Liver (tissue), 8 donors: ENCODE measurements at regions not wholly inside any gene's neighbourhood (a gene's known extent, or its start where the extent isn't known, plus 50 kb on each side); places are given as distances from the start of the nearest gene placed in this dataset.

ENCODE experiments used
- DNase-seq: peaks from one replicate; pipeline ENCODE4 v3.0.0-alpha.2; 2017; ENCODE audit warnings: low spot score
- H3K27ac ChIP-seq, 2 donors: one replicate each; pipeline ENCODE4 v1.7.0; 2013; ENCODE audit warnings: inconsistent platforms in 2 of 2, low read length in 2 of 2, control low read depth in 1 of 2, low read depth in 1 of 2, mild to moderate bottlenecking in 1 of 2
- H3K27me3 ChIP-seq, 4 donors: one replicate each; pipeline versions ENCODE4 v1.6.1 to v1.7.0; 2013; ENCODE audit warnings: low read length in 3 of 4, inconsistent platforms in 1 of 4, mild to moderate bottlenecking in 1 of 4, moderate library complexity in 1 of 4; ENCODE audit not compliant: control insufficient read depth in 4 of 4, insufficient read depth in 4 of 4
- H3K36me3 ChIP-seq, 4 donors: one replicate each; pipeline versions ENCODE4 v1.6.1 to v1.7.0; 2013; ENCODE audit warnings: low read length in 3 of 4, mild to moderate bottlenecking in 3 of 4, low read depth in 1 of 4, moderate library complexity in 1 of 4; ENCODE audit not compliant: control insufficient read depth in 4 of 4, insufficient read depth in 3 of 4
- H3K4me1 ChIP-seq, 4 donors: one replicate each; pipeline versions ENCODE4 v1.6.1 to v1.7.0; 2013; ENCODE audit warnings: low read length in 3 of 4, mild to moderate bottlenecking in 3 of 4, moderate library complexity in 1 of 4; ENCODE audit not compliant: control insufficient read depth in 4 of 4, insufficient read depth in 4 of 4
- H3K4me3 ChIP-seq, 3 donors: one replicate each; pipeline versions ENCODE4 v1.6.1 to v1.7.0; 2013; ENCODE audit warnings: low read length in 3 of 3, control low read depth in 1 of 3, low read depth in 1 of 3, mild to moderate bottlenecking in 1 of 3
- H3K9ac ChIP-seq, 2 donors: one replicate each; pipeline ENCODE4 v1.7.0; 2013; ENCODE audit warnings: low read length in 2 of 2, mild to moderate bottlenecking in 2 of 2, moderate library complexity in 2 of 2, control low read depth in 1 of 2, low read depth in 1 of 2
- H3K9me3 ChIP-seq, 4 donors: one replicate each; pipeline versions ENCODE4 v1.6.1 to v1.7.0; 2013; ENCODE audit warnings: low read length in 3 of 4; ENCODE audit not compliant: control insufficient read depth in 4 of 4
- EGR1 ChIP-seq, 2 donors: IDR thresholded peaks; 2 replicates each; pipeline ENCODE4 v1.6.1; 2016 to 2018; ENCODE audit warnings: antibody characterized with exemption in 2 of 2, low read depth in 2 of 2
- FOXA1 ChIP-seq: IDR thresholded peaks from 2 replicates; pipeline ENCODE4 v1.6.1; 2016; ENCODE audit warnings: antibody characterized with exemption
- FOXA2 ChIP-seq: IDR thresholded peaks from 2 replicates; pipeline ENCODE4 v1.6.1; 2016; ENCODE audit warnings: antibody characterized with exemption
- GABPA ChIP-seq, 2 donors: IDR thresholded peaks in 1 of 2; conservative IDR thresholded peaks in 1 of 2; 2 replicates each; pipeline ENCODE4 v1.6.1; 2016; ENCODE audit warnings: antibody characterized with exemption in 2 of 2, mild to moderate bottlenecking in 1 of 2, moderate library complexity in 1 of 2
- HNF4A ChIP-seq, 2 donors: conservative IDR thresholded peaks; 2 replicates each; pipeline ENCODE4 v1.6.1; 2016; ENCODE audit warnings: antibody characterized with exemption in 2 of 2, mild to moderate bottlenecking in 2 of 2
- HNF4G ChIP-seq: IDR thresholded peaks from 2 replicates; pipeline ENCODE4 v1.6.1; 2016; ENCODE audit warnings: antibody characterized with exemption
- JUND ChIP-seq, 2 donors: IDR thresholded peaks; 2 replicates each; pipeline ENCODE4 v1.6.1; 2016; ENCODE audit warnings: antibody characterized with exemption in 2 of 2
- NR2F2 ChIP-seq: IDR thresholded peaks from 2 replicates; pipeline ENCODE4 v1.6.1; 2016; ENCODE audit warnings: antibody characterized with exemption
- RAD21 ChIP-seq, 2 donors: IDR thresholded peaks; 2 replicates each; pipeline ENCODE4 v1.6.1; 2016; ENCODE audit warnings: antibody characterized with exemption in 2 of 2, mild to moderate bottlenecking in 2 of 2
- RXRA ChIP-seq, 2 donors: IDR thresholded peaks; 2 replicates each; pipeline ENCODE4 v1.6.1; 2017 to 2018; ENCODE audit warnings: antibody characterized with exemption in 2 of 2, mild to moderate bottlenecking in 1 of 2
- SP1 ChIP-seq: IDR thresholded peaks from 2 replicates; pipeline ENCODE4 v1.6.1; 2018; ENCODE audit warnings: antibody characterized with exemption, mild to moderate bottlenecking
- TAF1 ChIP-seq: conservative IDR thresholded peaks from 2 replicates; pipeline ENCODE4 v1.6.1; 2016; ENCODE audit warnings: antibody characterized with exemption, mild to moderate bottlenecking
- YY1 ChIP-seq: IDR thresholded peaks from 2 replicates; pipeline ENCODE4 v1.6.1; 2016; ENCODE audit warnings: antibody characterized with exemption, mild to moderate bottlenecking
- WGBS: extraction: QIAGEN DNeasy Blood & Tissue Kit; methylation state at CpG from one replicate; pipeline ENCODE4 v1.1.7; 2013; 5-methylcytosine and 5-hydroxymethylcytosine counted together
- TF ChIP-seq, protein P1 (sequence below): IDR thresholded peaks from 2 replicates; pipeline ENCODE4 v1.6.1; 2016; ENCODE audit warnings: antibody characterized with exemption
- TF ChIP-seq, protein P2 (sequence below): IDR thresholded peaks from 2 replicates; pipeline ENCODE4 v1.6.1; 2016; ENCODE audit warnings: antibody characterized with exemption
- TF ChIP-seq, protein P3 (sequence below): IDR thresholded peaks from 2 replicates; pipeline ENCODE4 v1.6.1; 2016; ENCODE audit warnings: antibody characterized with exemption
- TF ChIP-seq, protein P4 (sequence below): IDR thresholded peaks from 2 replicates; pipeline ENCODE4 v1.6.1; 2016; ENCODE audit warnings: antibody characterized with exemption, mild to moderate bottlenecking
- TF ChIP-seq, protein P5 (sequence below): fragments of 150-350 bp; IDR thresholded peaks from 2 replicates; pipeline ENCODE4 v1.5.1; 2017; ENCODE audit warnings: improper control_type of control experiment, low read depth, low read length; ENCODE audit not compliant: missing input control
- donor health status: healthy.
- donor health status: healthy.
- donor health status: healthy.
- donor health status: healthy.
- donor health status: healthy.

DNA sequence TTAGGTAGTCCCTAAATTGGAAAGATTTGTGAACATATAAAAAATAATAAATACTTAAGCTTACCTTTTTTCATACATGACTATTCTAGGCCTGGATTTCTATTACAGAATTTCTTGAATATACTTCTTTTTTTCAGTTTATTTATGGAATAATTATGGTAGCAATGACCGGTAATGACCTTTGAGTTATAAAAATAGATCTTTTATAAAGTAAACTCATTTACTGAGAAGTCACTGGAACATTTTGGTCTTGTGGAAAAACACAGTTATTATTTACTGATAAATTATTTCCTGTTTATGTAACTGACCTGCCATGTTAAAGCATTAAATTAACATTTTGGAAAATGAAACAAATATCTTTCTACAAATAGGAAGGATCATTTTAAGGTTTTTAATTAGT is 80.4 kb upstream of the RASGEF1B start:
- Histone ChIP-seq H3K9me3 (no peaks in the 10 kb centered on the region), H3K4me1 (peaks cover 0 to 6% (median 2%) of the 10 kb centered on the region in 4 donors), H3K27me3 (no peaks in the 10 kb centered on the region), H3K36me3 (no peaks in the 10 kb centered on the region), H3K9ac (no peak overlapping the region), H3K4me3 (no peak overlapping the region), H3K27ac (no peak overlapping the region)
- WGBS = 35% methylated on average over 1 of the region's 1 CpG
- TF ChIP-seq RXRA (IDR thresholded peaks at IDR 0.05) (peak; percentile 29 to 37), SP1 (peak; percentile 49), EGR1 (IDR thresholded peaks at IDR 0.05; ENCODE audit: low read depth in 2 of 2) (no peak)
- no peak for DNase-seq

DNA sequence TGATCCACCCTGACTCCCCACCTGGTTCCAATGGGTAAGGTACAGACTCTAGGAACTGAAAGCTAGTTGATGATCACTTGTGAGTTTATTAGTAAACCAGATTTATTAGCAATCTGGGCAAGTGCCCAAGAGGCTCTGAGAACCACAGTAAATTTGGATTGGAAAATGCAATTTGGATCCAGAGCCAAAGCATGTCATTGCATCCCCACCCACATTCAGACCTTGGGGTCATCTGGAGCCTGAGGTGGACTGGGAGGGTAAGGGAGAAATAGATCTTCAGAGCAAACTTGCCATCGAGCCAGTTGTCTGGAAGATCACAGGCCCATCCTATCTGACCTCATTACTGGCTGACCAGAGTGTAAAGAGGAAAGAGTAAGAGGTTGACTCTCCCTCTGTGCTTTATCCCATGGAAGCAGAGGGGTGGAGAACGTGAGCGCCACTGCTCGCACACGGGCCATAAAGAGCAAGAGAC is 78.7 kb upstream of the RASGEF1B start:
- Histone ChIP-seq H3K27ac (peak overlapping the region in 1 of 2 donors; percentile 34), H3K4me3 (no peak overlapping the region), H3K36me3 (no peaks in the 10 kb centered on the region), H3K9ac (no peak overlapping the region), H3K4me1 (peaks cover 0 to 6% (median 2%) of the 10 kb centered on the region in 4 donors), H3K27me3 (no peaks in the 10 kb centered on the region), H3K9me3 (no peaks in the 10 kb centered on the region)
- WGBS = 79% methylated on average over 5 of the region's 5 CpGs
- DNase-seq = no peak
- TF ChIP-seq GABPA (IDR thresholded peaks at IDR 0.05 in 1 of 2, conservative IDR thresholded peaks at IDR 0.05 in 1 of 2) = no peak
- TF ChIP-seq RAD21 (IDR thresholded peaks at IDR 0.05) = peak in 1 of 2 donors; percentile 18
- TF ChIP-seq NR2F2 = peak; percentile 72

DNA sequence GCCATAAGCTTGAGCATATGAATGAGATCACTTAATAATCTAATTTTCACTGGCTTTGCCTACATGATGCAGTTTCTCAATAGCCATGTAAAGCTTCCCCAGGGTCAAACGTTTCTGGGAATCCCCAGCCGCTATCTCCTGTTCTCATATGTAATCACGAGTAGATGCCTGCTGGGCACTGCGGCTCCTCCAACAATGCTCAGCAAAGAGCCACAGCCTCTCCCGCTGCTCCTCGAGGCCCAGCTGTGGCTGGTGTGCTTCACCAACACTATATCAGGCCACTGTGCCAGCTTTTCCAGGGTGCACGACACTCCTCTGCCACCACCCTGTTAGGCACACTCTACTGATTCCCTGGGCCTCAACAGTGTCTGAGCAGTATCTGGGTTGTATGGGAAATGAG is 78.3 kb upstream of the RASGEF1B start:
- TF ChIP-seq RXRA (IDR thresholded peaks at IDR 0.05) (no peak), FOXA1 (no peak), NR2F2 (no peak), RAD21 (IDR thresholded peaks at IDR 0.05) (no peak), EGR1 (IDR thresholded peaks at IDR 0.05; ENCODE audit: low read depth in 2 of 2) (no peak), HNF4G (no peak), GABPA (IDR thresholded peaks at IDR 0.05 in 1 of 2, conservative IDR thresholded peaks at IDR 0.05 in 1 of 2) (no peak), YY1 (no peak), SP1 (no peak), TAF1 (no peak), JUND (IDR thresholded peaks at IDR 0.05) (no peak), FOXA2 (no peak), HNF4A (conservative IDR thresholded peaks at IDR 0.05) (no peak)
- TF ChIP-seq, protein P1, sequence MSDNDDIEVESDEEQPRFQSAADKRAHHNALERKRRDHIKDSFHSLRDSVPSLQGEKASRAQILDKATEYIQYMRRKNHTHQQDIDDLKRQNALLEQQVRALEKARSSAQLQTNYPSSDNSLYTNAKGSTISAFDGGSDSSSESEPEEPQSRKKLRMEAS = no peak
- TF ChIP-seq, protein P2, sequence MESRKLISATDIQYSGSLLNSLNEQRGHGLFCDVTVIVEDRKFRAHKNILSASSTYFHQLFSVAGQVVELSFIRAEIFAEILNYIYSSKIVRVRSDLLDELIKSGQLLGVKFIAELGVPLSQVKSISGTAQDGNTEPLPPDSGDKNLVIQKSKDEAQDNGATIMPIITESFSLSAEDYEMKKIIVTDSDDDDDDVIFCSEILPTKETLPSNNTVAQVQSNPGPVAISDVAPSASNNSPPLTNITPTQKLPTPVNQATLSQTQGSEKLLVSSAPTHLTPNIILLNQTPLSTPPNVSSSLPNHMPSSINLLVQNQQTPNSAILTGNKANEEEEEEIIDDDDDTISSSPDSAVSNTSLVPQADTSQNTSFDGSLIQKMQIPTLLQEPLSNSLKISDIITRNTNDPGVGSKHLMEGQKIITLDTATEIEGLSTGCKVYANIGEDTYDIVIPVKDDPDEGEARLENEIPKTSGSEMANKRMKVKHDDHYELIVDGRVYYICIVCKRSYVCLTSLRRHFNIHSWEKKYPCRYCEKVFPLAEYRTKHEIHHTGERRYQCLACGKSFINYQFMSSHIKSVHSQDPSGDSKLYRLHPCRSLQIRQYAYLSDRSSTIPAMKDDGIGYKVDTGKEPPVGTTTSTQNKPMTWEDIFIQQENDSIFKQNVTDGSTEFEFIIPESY = no peak
- TF ChIP-seq, protein P3, sequence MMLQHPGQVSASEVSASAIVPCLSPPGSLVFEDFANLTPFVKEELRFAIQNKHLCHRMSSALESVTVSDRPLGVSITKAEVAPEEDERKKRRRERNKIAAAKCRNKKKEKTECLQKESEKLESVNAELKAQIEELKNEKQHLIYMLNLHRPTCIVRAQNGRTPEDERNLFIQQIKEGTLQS = no peak
- TF ChIP-seq, protein P4, sequence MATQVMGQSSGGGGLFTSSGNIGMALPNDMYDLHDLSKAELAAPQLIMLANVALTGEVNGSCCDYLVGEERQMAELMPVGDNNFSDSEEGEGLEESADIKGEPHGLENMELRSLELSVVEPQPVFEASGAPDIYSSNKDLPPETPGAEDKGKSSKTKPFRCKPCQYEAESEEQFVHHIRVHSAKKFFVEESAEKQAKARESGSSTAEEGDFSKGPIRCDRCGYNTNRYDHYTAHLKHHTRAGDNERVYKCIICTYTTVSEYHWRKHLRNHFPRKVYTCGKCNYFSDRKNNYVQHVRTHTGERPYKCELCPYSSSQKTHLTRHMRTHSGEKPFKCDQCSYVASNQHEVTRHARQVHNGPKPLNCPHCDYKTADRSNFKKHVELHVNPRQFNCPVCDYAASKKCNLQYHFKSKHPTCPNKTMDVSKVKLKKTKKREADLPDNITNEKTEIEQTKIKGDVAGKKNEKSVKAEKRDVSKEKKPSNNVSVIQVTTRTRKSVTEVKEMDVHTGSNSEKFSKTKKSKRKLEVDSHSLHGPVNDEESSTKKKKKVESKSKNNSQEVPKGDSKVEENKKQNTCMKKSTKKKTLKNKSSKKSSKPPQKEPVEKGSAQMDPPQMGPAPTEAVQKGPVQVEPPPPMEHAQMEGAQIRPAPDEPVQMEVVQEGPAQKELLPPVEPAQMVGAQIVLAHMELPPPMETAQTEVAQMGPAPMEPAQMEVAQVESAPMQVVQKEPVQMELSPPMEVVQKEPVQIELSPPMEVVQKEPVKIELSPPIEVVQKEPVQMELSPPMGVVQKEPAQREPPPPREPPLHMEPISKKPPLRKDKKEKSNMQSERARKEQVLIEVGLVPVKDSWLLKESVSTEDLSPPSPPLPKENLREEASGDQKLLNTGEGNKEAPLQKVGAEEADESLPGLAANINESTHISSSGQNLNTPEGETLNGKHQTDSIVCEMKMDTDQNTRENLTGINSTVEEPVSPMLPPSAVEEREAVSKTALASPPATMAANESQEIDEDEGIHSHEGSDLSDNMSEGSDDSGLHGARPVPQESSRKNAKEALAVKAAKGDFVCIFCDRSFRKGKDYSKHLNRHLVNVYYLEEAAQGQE = no peak
- TF ChIP-seq, protein P5, sequence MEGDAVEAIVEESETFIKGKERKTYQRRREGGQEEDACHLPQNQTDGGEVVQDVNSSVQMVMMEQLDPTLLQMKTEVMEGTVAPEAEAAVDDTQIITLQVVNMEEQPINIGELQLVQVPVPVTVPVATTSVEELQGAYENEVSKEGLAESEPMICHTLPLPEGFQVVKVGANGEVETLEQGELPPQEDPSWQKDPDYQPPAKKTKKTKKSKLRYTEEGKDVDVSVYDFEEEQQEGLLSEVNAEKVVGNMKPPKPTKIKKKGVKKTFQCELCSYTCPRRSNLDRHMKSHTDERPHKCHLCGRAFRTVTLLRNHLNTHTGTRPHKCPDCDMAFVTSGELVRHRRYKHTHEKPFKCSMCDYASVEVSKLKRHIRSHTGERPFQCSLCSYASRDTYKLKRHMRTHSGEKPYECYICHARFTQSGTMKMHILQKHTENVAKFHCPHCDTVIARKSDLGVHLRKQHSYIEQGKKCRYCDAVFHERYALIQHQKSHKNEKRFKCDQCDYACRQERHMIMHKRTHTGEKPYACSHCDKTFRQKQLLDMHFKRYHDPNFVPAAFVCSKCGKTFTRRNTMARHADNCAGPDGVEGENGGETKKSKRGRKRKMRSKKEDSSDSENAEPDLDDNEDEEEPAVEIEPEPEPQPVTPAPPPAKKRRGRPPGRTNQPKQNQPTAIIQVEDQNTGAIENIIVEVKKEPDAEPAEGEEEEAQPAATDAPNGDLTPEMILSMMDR = no peak
- Histone ChIP-seq H3K9me3 (no peaks in the 10 kb centered on the region), H3K9ac (no peak overlapping the region), H3K27me3 (no peaks in the 10 kb centered on the region), H3K27ac (peak overlapping the region in 1 of 2 donors; percentile 34), H3K36me3 (no peaks in the 10 kb centered on the region), H3K4me1 (peaks cover 0 to 6% (median 1%) of the 10 kb centered on the region in 4 donors), H3K4me3 (no peak overlapping the region)
- DNase-seq = no peak
- WGBS = 72% methylated on average over 7 of the region's 7 CpGs
